Subcutaneous abdominal adipose tissue (tissue), 5 donors: ENCODE measurements at regions not wholly inside any gene's neighbourhood (a gene's known extent, or its start where the extent isn't known, plus 50 kb on each side); places are given as distances from the start of the nearest gene placed in this dataset.

Experiments
- H3K27ac ChIP-seq: one replicate; pipeline ENCODE4 v1.7.0; 2013; ENCODE audit warnings: low read depth, mild to moderate bottlenecking, inconsistent platforms, low read length, moderate library complexity
- H3K27me3 ChIP-seq, 5 donors: one replicate each; pipeline ENCODE4 v1.7.0; 2013; ENCODE audit warnings: low read length in 5 of 5, inconsistent platforms in 1 of 5; ENCODE audit not compliant: control insufficient read depth in 5 of 5, insufficient read depth in 4 of 5
- H3K36me3 ChIP-seq, 5 donors: one replicate each; pipeline ENCODE4 v1.7.0; 2013; ENCODE audit warnings: low read length in 5 of 5; ENCODE audit not compliant: control insufficient read depth in 5 of 5, insufficient read depth in 5 of 5
- H3K4me1 ChIP-seq, 5 donors: one replicate each; pipeline ENCODE4 v1.7.0; 2013; ENCODE audit warnings: low read length in 5 of 5, mild to moderate bottlenecking in 3 of 5, moderate library complexity in 1 of 5; ENCODE audit not compliant: control insufficient read depth in 5 of 5, insufficient read depth in 5 of 5
- H3K4me3 ChIP-seq, 5 donors: one replicate each; pipeline ENCODE4 v1.7.0; 2013; ENCODE audit warnings: low read length in 5 of 5, low read depth in 1 of 5
- H3K9ac ChIP-seq, 5 donors: one replicate each; pipeline ENCODE4 v1.7.0; 2013; ENCODE audit warnings: low read length in 5 of 5, mild to moderate bottlenecking in 4 of 5, moderate library complexity in 3 of 5
- H3K9me3 ChIP-seq, 5 donors: one replicate each; pipeline ENCODE4 v1.7.0; 2013; ENCODE audit warnings: low read length in 5 of 5; ENCODE audit not compliant: control insufficient read depth in 5 of 5
- donor health status: healthy.
- donor health status: healthy.
- donor health status: healthy.
- donor health status: healthy.
- donor health status: healthy.

DNA sequence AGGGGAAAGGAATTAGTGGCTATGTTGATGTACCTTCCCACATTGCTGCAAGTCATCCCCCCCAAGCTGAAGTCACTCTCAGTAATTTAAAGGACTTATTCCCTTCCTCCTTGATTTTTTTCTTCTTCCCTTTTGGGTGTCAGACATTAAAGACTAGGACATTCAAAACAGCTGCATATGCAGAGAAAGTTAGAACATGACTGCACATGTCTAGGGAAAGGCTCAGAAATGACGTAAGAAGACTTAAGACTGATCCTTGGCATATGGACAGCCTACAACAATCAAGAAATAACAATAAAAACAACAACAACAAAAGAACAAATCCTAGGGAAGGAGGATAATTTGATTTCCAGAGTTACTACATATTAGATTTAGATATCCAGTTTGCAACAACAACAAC lies 997.5 kb downstream of the TLE4 start:
- peaks cover 0 to 16% (median 11%) of the 10 kb centered on the region in 5 donors for H3K9me3 ChIP-seq

DNA sequence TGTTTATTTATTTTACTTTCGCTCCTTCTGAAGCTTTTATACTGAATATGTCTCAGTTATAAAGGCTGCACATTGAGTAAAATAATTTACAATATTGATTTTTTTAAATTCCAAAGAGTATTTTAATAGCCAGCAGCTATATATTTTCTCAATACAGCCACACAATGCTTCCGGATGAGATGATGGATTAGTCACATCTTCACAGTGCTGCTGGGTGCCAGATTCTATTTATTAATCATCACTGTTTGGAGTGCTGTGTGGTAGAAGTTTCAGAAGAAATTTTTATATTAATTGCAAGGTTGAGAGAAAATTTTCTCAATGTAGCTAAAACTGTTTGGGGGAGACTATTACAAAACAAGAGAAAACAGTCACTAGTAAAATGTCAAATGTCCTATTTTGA lies 989.8 kb downstream of the TLE4 start:
- Histone ChIP-seq H3K4me3 (no peak overlapping the region), H3K27me3 (no peaks in the 10 kb centered on the region), H3K27ac (no peak overlapping the region), H3K4me1 (no peaks in the 10 kb centered on the region), H3K9me3 (no peaks in the 10 kb centered on the region), H3K9ac (no peak overlapping the region), H3K36me3 (no peaks in the 10 kb centered on the region)

More for the DNA sequence above, 997.5 kb downstream of the TLE4 start:
- H3K27ac ChIP-seq = no peak overlapping the region
- no peak overlapping the region for H3K9ac ChIP-seq
- no peak overlapping the region for H3K4me3 ChIP-seq
- H3K4me1 ChIP-seq = no peaks in the 10 kb centered on the region
- H3K27me3 ChIP-seq = no peaks in the 10 kb centered on the region
- no peaks in the 10 kb centered on the region for H3K36me3 ChIP-seq

- Histone ChIP-seq H3K9ac (no peak overlapping the region), H3K27ac (no peak overlapping the region), H3K36me3 (no peaks in the 10 kb centered on the region), H3K27me3 (no peaks in the 10 kb centered on the region), H3K4me1 (no peaks in the 10 kb centered on the region), H3K9me3 (no peaks in the 10 kb centered on the region), H3K4me3 (no peak overlapping the region)
Observed at GRCh38 chr9:80560976-80561375, 989.2 kb downstream of the TLE4 start.

DNA sequence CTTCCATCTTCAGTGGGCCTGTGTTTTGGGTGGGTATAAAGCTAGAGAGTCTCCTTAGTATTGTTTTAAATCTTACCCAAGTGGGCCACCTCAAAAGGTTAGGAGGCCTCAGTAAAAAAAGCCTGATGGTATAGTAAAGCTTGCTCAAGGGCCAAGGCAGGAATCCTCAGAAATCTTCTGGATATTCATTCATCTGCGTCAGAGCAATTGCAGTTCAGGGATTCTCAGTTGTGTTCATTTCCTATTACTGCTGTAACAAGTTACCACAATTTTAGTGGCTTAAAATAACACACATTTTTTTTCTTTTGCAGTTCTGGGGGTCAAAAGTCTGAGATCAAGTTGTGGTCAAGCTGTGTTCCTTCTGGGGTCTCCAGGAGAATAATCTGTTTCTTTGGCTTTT lies 985.5 kb downstream of the TLE4 start:
- Histone ChIP-seq H3K9ac (no peak overlapping the region), H3K27me3 (no peaks in the 10 kb centered on the region), H3K9me3 (no peaks in the 10 kb centered on the region), H3K36me3 (no peaks in the 10 kb centered on the region), H3K4me3 (no peak overlapping the region), H3K4me1 (peaks cover 0 to 10% (median 3%) of the 10 kb centered on the region in 5 donors), H3K27ac (no peak overlapping the region)

DNA sequence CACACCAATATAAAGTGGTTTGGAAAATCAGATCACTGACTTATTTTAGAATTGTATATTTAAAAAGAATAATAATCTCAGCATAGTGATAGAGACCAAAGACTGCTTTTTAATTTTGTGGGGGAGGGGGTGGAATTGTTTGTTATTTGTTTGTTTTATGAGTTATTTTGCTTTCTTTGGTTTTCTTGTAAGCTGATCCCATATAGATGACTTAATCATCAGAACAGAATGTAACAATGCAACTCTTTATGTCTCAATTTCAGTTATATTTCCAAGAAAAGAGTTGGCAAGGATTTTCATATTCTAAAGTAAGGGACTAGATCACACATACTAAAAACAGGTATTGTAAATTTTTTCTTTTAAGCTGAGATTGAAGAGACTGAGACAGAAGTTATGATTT lies 984.9 kb downstream of the TLE4 start:
- H3K4me1 ChIP-seq = peaks cover 0 to 10% (median 3%) of the 10 kb centered on the region in 5 donors
- H3K27me3 ChIP-seq = no peaks in the 10 kb centered on the region
- no peak overlapping the region for H3K9ac ChIP-seq
- no peak overlapping the region for H3K27ac ChIP-seq
- H3K4me3 ChIP-seq = no peak overlapping the region
- H3K36me3 ChIP-seq = no peaks in the 10 kb centered on the region
- no peaks in the 10 kb centered on the region for H3K9me3 ChIP-seq

GRCh38 chr9:80555782-80556325 lies 984.1 kb downstream of the TLE4 start:
- no peaks in the 10 kb centered on the region for H3K27me3 ChIP-seq

GRCh38 chr9:80554856-80555255 lies 983.1 kb downstream of the TLE4 start:
- Histone ChIP-seq H3K9ac (no peak overlapping the region), H3K4me1 (peaks cover 0 to 10% (median 3%) of the 10 kb centered on the region in 5 donors), H3K9me3 (no peaks in the 10 kb centered on the region), H3K27me3 (no peaks in the 10 kb centered on the region), H3K27ac (no peak overlapping the region), H3K36me3 (no peaks in the 10 kb centered on the region), H3K4me3 (no peak overlapping the region)

More at GRCh38 chr9:80555782-80556325, 984.1 kb downstream of the TLE4 start:
- H3K4me1 ChIP-seq = peaks cover 0 to 10% (median 3%) of the 10 kb centered on the region in 5 donors
- H3K9ac ChIP-seq = no peak overlapping the region
- H3K27ac ChIP-seq = no peak overlapping the region
- no peak overlapping the region for H3K4me3 ChIP-seq
- H3K9me3 ChIP-seq = no peaks in the 10 kb centered on the region
- no peaks in the 10 kb centered on the region for H3K36me3 ChIP-seq

- H3K9me3 ChIP-seq = no peaks in the 10 kb centered on the region
- peaks cover 0 to 10% (median 3%) of the 10 kb centered on the region in 5 donors for H3K4me1 ChIP-seq
- H3K27me3 ChIP-seq = no peaks in the 10 kb centered on the region
- H3K27ac ChIP-seq = no peak overlapping the region
- H3K9ac ChIP-seq = no peak overlapping the region
- no peaks in the 10 kb centered on the region for H3K36me3 ChIP-seq
- H3K4me3 ChIP-seq = no peak overlapping the region
Observed at GRCh38 chr9:80554301-80554700, 982.5 kb downstream of the TLE4 start.

DNA sequence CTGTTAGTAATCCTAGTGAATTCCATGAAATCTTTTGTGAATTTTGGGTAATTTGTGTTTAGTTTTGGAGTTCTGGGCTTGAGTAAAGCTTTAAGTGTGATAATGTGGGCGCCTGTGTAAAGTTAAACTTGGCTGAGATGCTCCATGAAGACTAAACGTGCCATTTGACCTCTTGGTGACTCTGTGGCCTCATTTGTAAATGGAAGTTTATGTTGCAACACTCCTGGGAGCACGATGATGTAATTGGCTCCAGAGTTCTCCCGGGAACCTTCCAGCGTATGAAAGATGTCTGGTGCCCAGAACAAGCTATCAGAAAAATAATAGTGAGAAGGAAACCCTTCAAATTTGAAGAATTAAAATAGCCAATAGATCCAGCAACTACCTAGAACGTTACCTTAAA lies 981.2 kb downstream of the TLE4 start:
- no peak overlapping the region for H3K4me3 ChIP-seq
- H3K4me1 ChIP-seq = peaks cover 0 to 10% (median 3%) of the 10 kb centered on the region in 5 donors
- H3K9me3 ChIP-seq = no peaks in the 10 kb centered on the region
- H3K27me3 ChIP-seq = no peaks in the 10 kb centered on the region
- no peak overlapping the region for H3K9ac ChIP-seq
- H3K27ac ChIP-seq = no peak overlapping the region
- no peaks in the 10 kb centered on the region for H3K36me3 ChIP-seq

DNA sequence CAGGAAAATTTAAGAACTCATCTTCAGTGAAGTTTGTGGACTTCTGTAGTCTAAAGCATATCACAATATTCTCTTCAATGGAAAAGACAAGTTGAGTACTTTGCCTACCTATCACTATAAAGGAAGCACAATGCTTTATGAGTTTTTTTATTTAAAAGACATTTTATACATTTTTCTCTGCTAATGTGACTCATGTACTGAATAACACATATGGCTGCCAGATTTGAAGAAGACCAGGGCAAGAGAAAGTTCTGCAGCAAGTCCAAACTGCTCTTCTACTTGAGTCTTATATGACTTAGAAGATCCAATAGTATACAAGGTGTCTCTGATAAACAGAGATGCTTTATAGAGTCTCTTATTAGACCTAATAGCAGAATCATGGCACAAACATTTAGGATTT lies 978.4 kb downstream of the TLE4 start:
- Histone ChIP-seq H3K36me3 (no peaks in the 10 kb centered on the region), H3K4me1 (peaks cover 0 to 10% (median 3%) of the 10 kb centered on the region in 5 donors), H3K4me3 (no peak overlapping the region), H3K9me3 (no peaks in the 10 kb centered on the region), H3K9ac (no peak overlapping the region), H3K27ac (no peak overlapping the region), H3K27me3 (no peaks in the 10 kb centered on the region)
